DND-41 (cell line): ENCODE measurements at regions not wholly inside any gene's neighbourhood (a gene's known extent, or its start where the extent isn't known, plus 50 kb on each side); places are given as distances from the start of the nearest gene placed in this dataset.

Source experiments
- ATAC-seq: fragments of 200-7000 bp; cut with Tn5 transposase; 3 replicates; pipeline ENCODE4 v1.9.1; 2021; ENCODE audit warnings: low read depth; ENCODE audit not compliant: insufficient read depth
- DNase-seq: peaks from one replicate; pipeline ENCODE4 v3.0.0-alpha.2; 2020
- H2AFZ ChIP-seq: 2 replicates; pipeline ENCODE4 v1.6.0; 2012; ENCODE audit warnings: low read depth, low read length
- H3K27ac ChIP-seq: 2 replicates; pipeline ENCODE4 v1.5.1; 2012; ENCODE audit warnings: low read length, inconsistent platforms
- H3K27me3 ChIP-seq: fragments of 200-600 bp; sonication (generic); 2 replicates; pipeline ENCODE4 v1.6.0; 2012; ENCODE audit warnings: low read length, mild to moderate bottlenecking, inconsistent platforms; ENCODE audit not compliant: insufficient read depth, poor library complexity
- H3K36me3 ChIP-seq: 2 replicates; pipeline ENCODE4 v1.5.1; 2012; ENCODE audit warnings: low read length, inconsistent platforms; ENCODE audit not compliant: insufficient read depth
- H3K4me1 ChIP-seq: 2 replicates; pipeline ENCODE4 v1.5.1; 2012; ENCODE audit warnings: mild to moderate bottlenecking, low read length; ENCODE audit not compliant: insufficient read depth
- H3K4me2 ChIP-seq: 2 replicates; pipeline ENCODE4 v1.6.0; 2012; ENCODE audit warnings: mild to moderate bottlenecking, moderate library complexity, low read length, inconsistent platforms; ENCODE audit not compliant: insufficient read depth
- H3K4me3 ChIP-seq, 2 experiments: fragments of 200-600 bp in 1 of 2; shearing (Covaris generic) in 1 of 2; 2 replicates each; pipeline ENCODE4 v1.5.1; 2012 to 2016; ENCODE audit warnings: inconsistent platforms in 2 of 2, low read length in 2 of 2, mild to moderate bottlenecking in 2 of 2, low read depth in 1 of 2, moderate library complexity in 1 of 2
- H3K79me2 ChIP-seq: 2 replicates; pipeline ENCODE4 v1.6.0; 2012; ENCODE audit warnings: low read length, inconsistent platforms; ENCODE audit not compliant: insufficient read depth
- H3K9ac ChIP-seq: 2 replicates; pipeline ENCODE4 v1.6.0; 2012; ENCODE audit warnings: low read depth, mild to moderate bottlenecking, inconsistent platforms, low read length, moderate library complexity
- H3K9me3 ChIP-seq: 2 replicates; pipeline ENCODE4 v1.5.1; 2012; ENCODE audit warnings: low read length, moderate library complexity, mild to moderate bottlenecking, inconsistent platforms; ENCODE audit not compliant: insufficient read depth, severe bottlenecking
- H4K20me1 ChIP-seq: 2 replicates; pipeline ENCODE4 v1.6.0; 2012; ENCODE audit warnings: low read length; ENCODE audit not compliant: insufficient read depth
- CTCF ChIP-seq: IDR thresholded peaks from 2 replicates; pipeline ENCODE4 v1.5.1; 2012; ENCODE audit warnings: borderline replicate concordance, low read length, moderate library complexity, mild to moderate bottlenecking; ENCODE audit not compliant: poor library complexity, severe bottlenecking; ENCODE audit errors: extremely low read depth
- EZH2 ChIP-seq: IDR thresholded peaks from 3 replicates; pipeline ENCODE4 v1.6.1; 2012; ENCODE audit warnings: borderline replicate concordance, low read depth, mild to moderate bottlenecking, moderate library complexity, low read length, inconsistent platforms; ENCODE audit not compliant: severe bottlenecking

DNA sequence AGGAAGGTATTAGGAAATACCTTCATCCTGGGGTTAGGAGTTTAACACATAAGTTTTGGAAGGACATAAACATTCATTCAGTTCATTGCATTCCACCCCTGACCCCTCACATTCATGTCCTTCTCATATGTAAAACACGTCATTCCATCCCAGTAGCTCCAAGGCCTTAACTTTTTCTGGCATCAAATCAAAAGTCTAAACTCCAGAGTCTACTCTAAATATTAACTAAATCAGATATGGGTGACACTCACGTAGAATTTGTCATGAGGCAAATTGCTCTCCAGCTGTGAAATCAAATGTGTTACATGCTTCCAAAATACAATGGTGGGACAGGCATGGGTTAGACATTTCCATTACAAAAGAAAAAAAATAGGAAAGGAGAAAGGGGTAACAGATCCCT is 298.2 kb upstream of the LRRC7 start:
- H3K9me3 ChIP-seq, result no peaks in the 10 kb centered on the region
- no peak overlapping the region for H3K9ac ChIP-seq
- no peaks in the 10 kb centered on the region for H3K79me2 ChIP-seq
- no peak overlapping the region for H2AFZ ChIP-seq
- H3K4me3 ChIP-seq, result no peak overlapping the region
- TF ChIP-seq EZH2 (no peak), CTCF (no peak)
- H3K27me3 ChIP-seq, result no peaks in the 10 kb centered on the region
- H3K4me1 ChIP-seq, result no peaks in the 10 kb centered on the region
- DNase-seq (no peak), ATAC-seq (no peak)
- no peak overlapping the region for H3K27ac ChIP-seq
- no peaks in the 10 kb centered on the region for H3K36me3 ChIP-seq
- H3K4me2 ChIP-seq, result no peak overlapping the region
- H4K20me1 ChIP-seq, result no peaks in the 10 kb centered on the region

- H3K9me3 ChIP-seq, result no peaks in the 10 kb centered on the region
- no peaks in the 10 kb centered on the region for H3K36me3 ChIP-seq
- no peak overlapping the region for H3K4me2 ChIP-seq
- TF ChIP-seq CTCF, result no peak
- no peak for TF ChIP-seq EZH2
- no peak overlapping the region for H3K4me3 ChIP-seq
- no peak overlapping the region for H2AFZ ChIP-seq
- no peaks in the 10 kb centered on the region for H3K4me1 ChIP-seq
- no peak for ATAC-seq
- H3K27me3 ChIP-seq, result no peaks in the 10 kb centered on the region
- DNase-seq, result no peak
- H4K20me1 ChIP-seq, result no peaks in the 10 kb centered on the region
- no peak overlapping the region for H3K9ac ChIP-seq
- no peaks in the 10 kb centered on the region for H3K79me2 ChIP-seq
- no peak overlapping the region for H3K27ac ChIP-seq
Observed at GRCh38 chr1:69271587-69272125, 296.1 kb upstream of the LRRC7 start.

DNA sequence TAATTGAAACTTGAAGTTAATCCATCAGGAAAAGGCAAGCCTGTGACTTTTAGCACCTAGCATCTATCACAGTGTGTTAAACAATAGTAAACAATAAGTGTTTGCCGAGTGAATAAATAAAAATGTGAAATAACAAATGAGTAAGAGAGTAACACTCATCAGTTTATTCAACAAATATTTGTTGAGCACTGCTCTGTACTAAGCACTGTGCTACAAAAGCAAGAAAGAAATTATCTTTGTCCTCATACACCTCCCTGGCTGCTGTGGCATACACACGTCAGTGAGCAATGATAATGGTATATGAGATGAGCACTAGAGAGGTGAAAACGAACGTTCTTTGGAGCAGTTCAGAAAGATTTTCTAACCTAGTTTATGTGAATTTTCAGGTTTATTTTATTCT is 295.0 kb upstream of the LRRC7 start:
- no peak overlapping the region for H3K4me2 ChIP-seq
- H3K4me3 ChIP-seq, result no peak overlapping the region
- no peaks in the 10 kb centered on the region for H3K27me3 ChIP-seq
- H3K9ac ChIP-seq, result no peak overlapping the region
- ATAC-seq (no peak), DNase-seq (no peak)
- H4K20me1 ChIP-seq, result no peaks in the 10 kb centered on the region
- H3K9me3 ChIP-seq, result no peaks in the 10 kb centered on the region
- no peaks in the 10 kb centered on the region for H3K36me3 ChIP-seq
- TF ChIP-seq EZH2 (no peak), CTCF (no peak)
- H3K27ac ChIP-seq, result no peak overlapping the region
- no peak overlapping the region for H2AFZ ChIP-seq
- no peaks in the 10 kb centered on the region for H3K4me1 ChIP-seq
- H3K79me2 ChIP-seq, result no peaks in the 10 kb centered on the region

DNA sequence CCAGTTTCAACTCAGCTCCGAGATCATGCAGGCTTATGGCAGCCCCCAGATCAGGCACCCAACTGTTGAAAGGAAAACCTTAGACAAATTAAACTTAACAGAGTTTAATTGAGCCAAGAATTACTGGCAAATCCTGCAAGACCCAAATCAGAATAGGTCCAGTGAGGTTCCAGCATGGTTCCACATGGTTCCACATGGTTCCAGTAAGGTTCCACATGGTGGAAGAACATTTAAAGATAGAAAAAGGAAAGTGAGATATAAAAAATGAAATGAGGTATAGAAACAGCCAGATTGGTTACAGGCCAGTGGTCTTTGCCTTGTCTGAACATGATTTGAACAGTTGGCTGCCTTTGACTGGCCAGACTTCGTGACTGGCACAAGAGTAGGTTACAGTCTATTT is 288.8 kb upstream of the LRRC7 start:
- no peaks in the 10 kb centered on the region for H4K20me1 ChIP-seq
- H2AFZ ChIP-seq, result no peak overlapping the region
- H3K27ac ChIP-seq, result no peak overlapping the region
- no peaks in the 10 kb centered on the region for H3K27me3 ChIP-seq
- no peaks in the 10 kb centered on the region for H3K9me3 ChIP-seq
- H3K9ac ChIP-seq, result no peak overlapping the region
- H3K79me2 ChIP-seq, result no peaks in the 10 kb centered on the region
- H3K36me3 ChIP-seq, result no peaks in the 10 kb centered on the region
- no peaks in the 10 kb centered on the region for H3K4me1 ChIP-seq
- no peak for ATAC-seq
- no peak for DNase-seq
- H3K4me2 ChIP-seq, result no peak overlapping the region
- H3K4me3 ChIP-seq, result no peak overlapping the region
- TF ChIP-seq EZH2 (no peak), CTCF (no peak)
